ENCODE measurements at regions not wholly inside any gene's neighbourhood (a gene's known extent, or its start where the extent isn't known, plus 50 kb on each side); places are given as distances from the start of the nearest gene placed in this dataset.

GRCh38 chr2:9123069-9123468 lies 83.5 kb upstream of the ASAP2 start:
- DNase-seq (ENCODE audit: low spot score) = no peak
- TF ChIP-seq CTCF (IDR thresholded peaks at IDR 0.05; ENCODE audit: unreplicated experiment) = no peak
- H3K4me1 Mint-ChIP-seq (ENCODE audit: unreplicated experiment) = no peaks in the 10 kb centered on the region
- H3K9me3 Mint-ChIP-seq (ENCODE audit: unreplicated experiment) = no peaks in the 10 kb centered on the region
- H3K36me3 Mint-ChIP-seq (ENCODE audit: low read depth, unreplicated experiment) = no peaks in the 10 kb centered on the region
- no peak overlapping the region for H3K27ac Mint-ChIP-seq (ENCODE audit: unreplicated experiment)
- H3K27me3 Mint-ChIP-seq (ENCODE audit: unreplicated experiment) = peaks cover 4% of the 10 kb centered on the region
- no peak overlapping the region for H3K4me3 Mint-ChIP-seq (ENCODE audit: unreplicated experiment)

- TF ChIP-seq CTCF (IDR thresholded peaks at IDR 0.05; ENCODE audit: unreplicated experiment) = no peak
- no peaks in the 10 kb centered on the region for H3K36me3 Mint-ChIP-seq (ENCODE audit: low read depth, unreplicated experiment)
- no peaks in the 10 kb centered on the region for H3K4me1 Mint-ChIP-seq (ENCODE audit: unreplicated experiment)
- DNase-seq (ENCODE audit: low spot score) = no peak
- H3K27me3 Mint-ChIP-seq (ENCODE audit: unreplicated experiment) = peaks cover 4% of the 10 kb centered on the region
- H3K4me3 Mint-ChIP-seq (ENCODE audit: unreplicated experiment) = no peak overlapping the region
- H3K27ac Mint-ChIP-seq (ENCODE audit: unreplicated experiment) = no peak overlapping the region
- no peaks in the 10 kb centered on the region for H3K9me3 Mint-ChIP-seq (ENCODE audit: unreplicated experiment)
Measured at GRCh38 chr2:9122367-9122766, 84.2 kb upstream of the ASAP2 start.

GRCh38 chr2:9118383-9118960 lies 88.1 kb upstream of the ASAP2 start:
- TF ChIP-seq CTCF (IDR thresholded peaks at IDR 0.05; ENCODE audit: unreplicated experiment) = no peak
- no peak for DNase-seq (ENCODE audit: low spot score)
- Mint-ChIP-seq H3K4me3 (ENCODE audit: unreplicated experiment) (no peak overlapping the region), H3K27ac (ENCODE audit: unreplicated experiment) (no peak overlapping the region), H3K9me3 (ENCODE audit: unreplicated experiment) (no peaks in the 10 kb centered on the region), H3K4me1 (ENCODE audit: unreplicated experiment) (no peaks in the 10 kb centered on the region), H3K36me3 (ENCODE audit: low read depth, unreplicated experiment) (no peaks in the 10 kb centered on the region), H3K27me3 (ENCODE audit: unreplicated experiment) (peaks cover 4% of the 10 kb centered on the region)

- Mint-ChIP-seq H3K27ac (ENCODE audit: unreplicated experiment) (no peak overlapping the region), H3K36me3 (ENCODE audit: low read depth, unreplicated experiment) (no peaks in the 10 kb centered on the region), H3K4me3 (ENCODE audit: unreplicated experiment) (no peak overlapping the region), H3K27me3 (ENCODE audit: unreplicated experiment) (peaks cover 8% of the 10 kb centered on the region), H3K4me1 (ENCODE audit: unreplicated experiment) (peaks cover 4% of the 10 kb centered on the region), H3K9me3 (ENCODE audit: unreplicated experiment) (no peaks in the 10 kb centered on the region)
- no peak for TF ChIP-seq CTCF (IDR thresholded peaks at IDR 0.05; ENCODE audit: unreplicated experiment)
- DNase-seq (ENCODE audit: low spot score) = no peak
Measured at GRCh38 chr2:9115229-9115628, 91.4 kb upstream of the ASAP2 start.

GRCh38 chr2:9114458-9114857 lies 92.2 kb upstream of the ASAP2 start:
- Mint-ChIP-seq H3K36me3 (ENCODE audit: low read depth, unreplicated experiment) (no peaks in the 10 kb centered on the region), H3K4me1 (ENCODE audit: unreplicated experiment) (peaks cover 4% of the 10 kb centered on the region), H3K27ac (ENCODE audit: unreplicated experiment) (no peak overlapping the region), H3K9me3 (ENCODE audit: unreplicated experiment) (no peaks in the 10 kb centered on the region), H3K27me3 (ENCODE audit: unreplicated experiment) (peaks cover 8% of the 10 kb centered on the region), H3K4me3 (ENCODE audit: unreplicated experiment) (no peak overlapping the region)
- DNase-seq (ENCODE audit: low spot score) = no peak
- no peak for TF ChIP-seq CTCF (IDR thresholded peaks at IDR 0.05; ENCODE audit: unreplicated experiment)
